Adrenal gland (tissue), 5 donors: ENCODE measurements at regions not wholly inside any gene's neighbourhood (a gene's known extent, or its start where the extent isn't known, plus 50 kb on each side); places are given as distances from the start of the nearest gene placed in this dataset.

Source experiments
- CTCF ChIP-seq, 6 experiments: fragments of 450-650 bp in 4 of 6; fragments of 200-600 bp in 2 of 6; sonication (generic) in 1 of 6; IDR thresholded peaks; 1 replicate in 5 of 6; 2 replicates in 1 of 6; pipeline versions ENCODE4 v1.5.1 to v1.8.0; 2016 to 2021; ENCODE audit warnings: antibody characterized with exemption in 6 of 6, mild to moderate bottlenecking in 2 of 6, moderate library complexity in 1 of 6
- POLR2A ChIP-seq, 2 donors: fragments of 450-650 bp; IDR thresholded peaks; one replicate each; pipeline ENCODE4 v1.6.1; 2017; ENCODE audit warnings: antibody characterized with exemption in 2 of 2, mild to moderate bottlenecking in 2 of 2, moderate library complexity in 1 of 2
- donor health status: DM: no; HTN: no; CAD: no.

GRCh38 chr6:56727097-56727850 is 84.6 kb upstream of the DST start:
- TF ChIP-seq CTCF (IDR thresholded peaks at IDR 0.05) (no peak), POLR2A (IDR thresholded peaks at IDR 0.05) (no peak)
